MM.1S (cell line): ENCODE measurements at regions not wholly inside any gene's neighbourhood (a gene's known extent, or its start where the extent isn't known, plus 50 kb on each side); places are given as distances from the start of the nearest gene placed in this dataset.

Experiments used
- DNase-seq: peaks from one replicate; pipeline ENCODE4 v3.0.0-alpha.2; 2015
- H2AFZ ChIP-seq: fragments of 300-600 bp; sonication (generic); 2 replicates; pipeline ENCODE4 v1.6.0; 2016; ENCODE audit warnings: antibody characterized with exemption, low read length
- H3F3A ChIP-seq: fragments of 300-600 bp; sonication (generic); 2 replicates; pipeline ENCODE4 v1.6.1; 2016; ENCODE audit warnings: mild to moderate bottlenecking, antibody characterized with exemption, low read length, moderate library complexity, mixed read lengths; ENCODE audit not compliant: insufficient read depth
- H3K27ac ChIP-seq: fragments of 300-600 bp; sonication (generic); 2 replicates; pipeline ENCODE4 v1.5.1; 2016; ENCODE audit warnings: mild to moderate bottlenecking, low read length
- H3K27me3 ChIP-seq: fragments of 300-600 bp; sonication (generic); replicated peaks from 2 replicates; pipeline ENCODE4 v1.6.0; 2016; ENCODE audit warnings: low read length; ENCODE audit not compliant: insufficient read depth
- H3K36me3 ChIP-seq: fragments of 300-600 bp; sonication (generic); replicated peaks from 2 replicates; pipeline ENCODE4 v1.6.1; 2016; ENCODE audit warnings: mild to moderate bottlenecking, low read length, mixed read lengths; ENCODE audit not compliant: insufficient read depth
- H3K4me1 ChIP-seq: fragments of 300-600 bp; sonication (generic); 2 replicates; pipeline ENCODE4 v1.6.1; 2016; ENCODE audit warnings: low read length, mixed read lengths
- H3K4me2 ChIP-seq: fragments of 300-600 bp; sonication (generic); 2 replicates; pipeline ENCODE4 v1.6.0; 2016; ENCODE audit warnings: low read depth, low read length
- H3K4me3 ChIP-seq: fragments of 300-600 bp; sonication (generic); 2 replicates; pipeline ENCODE4 v1.5.1; 2016; ENCODE audit warnings: low read length, mixed read lengths
- H3K79me2 ChIP-seq: fragments of 300-600 bp; sonication (generic); 2 replicates; pipeline ENCODE4 v1.6.1; 2016; ENCODE audit warnings: mixed run types, low read length, mixed read lengths
- H3K9ac ChIP-seq: fragments of 300-600 bp; sonication (generic); 2 replicates; pipeline ENCODE4 v1.6.1; 2016; ENCODE audit warnings: low read length, mixed read lengths
- H3K9me2 ChIP-seq: fragments of 300-600 bp; sonication (generic); replicated peaks from 2 replicates; pipeline ENCODE4 v1.6.1; 2016; ENCODE audit warnings: mild to moderate bottlenecking, low read length, mixed read lengths; ENCODE audit not compliant: insufficient read depth
- H3K9me3 ChIP-seq: fragments of 300-600 bp; sonication (generic); replicated peaks from 2 replicates; pipeline ENCODE4 v1.6.1; 2016; ENCODE audit warnings: mild to moderate bottlenecking, low read length, mixed read lengths; ENCODE audit not compliant: insufficient read depth
- H4K20me1 ChIP-seq: fragments of 300-600 bp; sonication (generic); 2 replicates; pipeline ENCODE4 v1.6.1; 2016; ENCODE audit warnings: mild to moderate bottlenecking, low read length, moderate library complexity, mixed read lengths; ENCODE audit not compliant: insufficient read depth
- EZH2 ChIP-seq: fragments of 300-600 bp; sonication (generic); optimal IDR thresholded peaks from 2 replicates; pipeline ENCODE3; 2017; ENCODE audit warnings: low read depth, mild to moderate bottlenecking, antibody characterized with exemption, low read length, mixed read lengths
- EZH2phosphoT487 ChIP-seq: fragments of 300-600 bp; sonication (generic); IDR thresholded peaks from 2 replicates; pipeline ENCODE4 v1.6.1; 2018; ENCODE audit warnings: antibody characterized with exemption, low read length
- TF ChIP-seq, protein P1 (sequence below): fragments of 300-600 bp; sonication (generic); IDR thresholded peaks from 2 replicates; pipeline ENCODE4 v1.5.1; 2016; ENCODE audit warnings: antibody characterized with exemption, low read length, mixed read lengths

DNA sequence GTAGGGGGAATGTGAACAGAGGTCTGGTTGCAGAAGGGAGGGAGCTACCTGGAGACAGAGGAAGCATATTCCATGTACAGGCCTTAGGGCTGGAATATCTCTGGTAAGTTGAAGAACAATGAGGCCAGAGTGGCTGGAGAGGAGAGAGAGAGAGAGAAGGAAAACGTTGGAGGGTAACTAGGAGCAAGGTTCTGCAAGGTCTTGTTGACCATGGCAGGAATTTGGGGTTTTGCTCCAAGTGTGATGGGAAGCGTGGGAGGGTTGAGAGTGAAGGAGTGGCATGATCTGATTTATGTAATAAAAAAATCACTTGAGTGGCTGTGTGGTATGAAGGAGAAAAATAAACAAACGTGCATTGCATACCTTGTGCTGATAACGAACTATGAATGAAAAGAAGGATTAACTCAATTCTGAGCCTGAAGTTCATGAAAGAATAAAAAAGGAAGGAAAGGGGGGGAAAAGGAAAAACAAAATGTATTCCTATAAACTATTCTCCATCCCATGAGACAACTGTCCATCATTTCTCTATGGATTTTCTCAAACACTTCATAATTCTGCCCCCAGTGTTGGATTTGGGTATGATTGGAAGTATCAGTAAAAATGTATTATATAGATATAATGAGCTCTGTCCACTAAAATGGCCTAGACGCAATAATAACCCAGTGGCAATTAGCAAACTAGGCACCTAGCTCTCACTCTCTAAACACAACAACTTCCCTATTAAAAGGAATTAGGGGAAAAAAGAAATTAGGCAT, 59.7 kb upstream of the PMAIP1 start:
- H3K27me3 ChIP-seq: no peaks in the 10 kb centered on the region
- H3K4me2 ChIP-seq: no peak overlapping the region
- H3K36me3 ChIP-seq: no peaks in the 10 kb centered on the region
- no peak overlapping the region for H3K9ac ChIP-seq
- TF ChIP-seq EZH2phosphoT487 (no peak), EZH2 (no peak)
- TF ChIP-seq, protein P1, sequence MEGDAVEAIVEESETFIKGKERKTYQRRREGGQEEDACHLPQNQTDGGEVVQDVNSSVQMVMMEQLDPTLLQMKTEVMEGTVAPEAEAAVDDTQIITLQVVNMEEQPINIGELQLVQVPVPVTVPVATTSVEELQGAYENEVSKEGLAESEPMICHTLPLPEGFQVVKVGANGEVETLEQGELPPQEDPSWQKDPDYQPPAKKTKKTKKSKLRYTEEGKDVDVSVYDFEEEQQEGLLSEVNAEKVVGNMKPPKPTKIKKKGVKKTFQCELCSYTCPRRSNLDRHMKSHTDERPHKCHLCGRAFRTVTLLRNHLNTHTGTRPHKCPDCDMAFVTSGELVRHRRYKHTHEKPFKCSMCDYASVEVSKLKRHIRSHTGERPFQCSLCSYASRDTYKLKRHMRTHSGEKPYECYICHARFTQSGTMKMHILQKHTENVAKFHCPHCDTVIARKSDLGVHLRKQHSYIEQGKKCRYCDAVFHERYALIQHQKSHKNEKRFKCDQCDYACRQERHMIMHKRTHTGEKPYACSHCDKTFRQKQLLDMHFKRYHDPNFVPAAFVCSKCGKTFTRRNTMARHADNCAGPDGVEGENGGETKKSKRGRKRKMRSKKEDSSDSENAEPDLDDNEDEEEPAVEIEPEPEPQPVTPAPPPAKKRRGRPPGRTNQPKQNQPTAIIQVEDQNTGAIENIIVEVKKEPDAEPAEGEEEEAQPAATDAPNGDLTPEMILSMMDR: no peak; the same call in 1 of the 2 replicates
- no peaks in the 10 kb centered on the region for H3K9me3 ChIP-seq
- H4K20me1 ChIP-seq: no peaks in the 10 kb centered on the region
- no peaks in the 10 kb centered on the region for H3F3A ChIP-seq
- H3K79me2 ChIP-seq: no peaks in the 10 kb centered on the region
- no peaks in the 10 kb centered on the region for H3K9me2 ChIP-seq
- no peak overlapping the region for H3K27ac ChIP-seq
- H2AFZ ChIP-seq: no peak overlapping the region
- no peak overlapping the region for H3K4me3 ChIP-seq
- no peaks in the 10 kb centered on the region for H3K4me1 ChIP-seq
- no peak for DNase-seq

DNA sequence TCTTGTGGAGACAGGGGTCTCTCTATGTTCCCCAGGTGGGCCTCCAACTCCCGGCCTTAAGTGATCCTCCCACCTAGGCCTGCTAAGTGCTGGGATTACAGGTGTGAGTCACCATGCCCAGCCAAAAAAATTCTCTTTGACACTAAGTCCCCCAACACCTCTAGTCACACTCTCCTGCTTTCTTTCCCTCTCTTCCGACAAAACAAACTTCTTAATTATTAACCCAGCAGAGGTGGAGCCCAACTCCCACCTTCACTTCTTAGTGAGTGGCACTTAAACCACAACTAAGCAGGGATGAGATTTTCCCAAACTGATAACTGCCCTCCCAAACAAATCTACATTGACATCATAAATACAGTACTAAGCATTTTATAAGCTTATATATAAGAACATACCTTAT, 60.5 kb upstream of the PMAIP1 start:
- no peak overlapping the region for H3K4me2 ChIP-seq
- TF ChIP-seq EZH2phosphoT487 (no peak), EZH2 (no peak)
- TF ChIP-seq, protein P1: no peak

GRCh38 chr18:59837586-59837985, 62.2 kb upstream of the PMAIP1 start:
- Histone ChIP-seq H3K4me1 (no peaks in the 10 kb centered on the region), H3F3A (no peaks in the 10 kb centered on the region), H3K9me2 (no peaks in the 10 kb centered on the region), H3K9ac (no peak overlapping the region), H3K27ac (no peak overlapping the region), H3K79me2 (no peaks in the 10 kb centered on the region), H3K9me3 (no peaks in the 10 kb centered on the region), H3K36me3 (no peaks in the 10 kb centered on the region), H3K27me3 (no peaks in the 10 kb centered on the region), H4K20me1 (no peaks in the 10 kb centered on the region), H3K4me3 (no peak overlapping the region), H3K4me2 (no peak overlapping the region), H2AFZ (peak overlapping the region; percentile 42; the same call in 1 of the 2 replicates)
- TF ChIP-seq, protein P1: peak; percentile 96
- no peak for TF ChIP-seq EZH2
- DNase-seq: peak; percentile 65

More for the DNA sequence above, 60.5 kb upstream of the PMAIP1 start:
- Histone ChIP-seq H3K9me2 (no peaks in the 10 kb centered on the region), H3F3A (no peaks in the 10 kb centered on the region), H2AFZ (no peak overlapping the region), H4K20me1 (no peaks in the 10 kb centered on the region), H3K36me3 (no peaks in the 10 kb centered on the region), H3K27me3 (no peaks in the 10 kb centered on the region), H3K27ac (no peak overlapping the region), H3K4me1 (no peaks in the 10 kb centered on the region), H3K79me2 (no peaks in the 10 kb centered on the region), H3K4me3 (no peak overlapping the region), H3K9me3 (no peaks in the 10 kb centered on the region), H3K9ac (no peak overlapping the region)
- no peak for DNase-seq
